NCI-H2081 (cell line): ENCODE measurements at regions not wholly inside any gene's neighbourhood (a gene's known extent, or its start where the extent isn't known, plus 50 kb on each side); places are given as distances from the start of the nearest gene placed in this dataset.

Source experiments
- DNase-seq, 2 experiments: peaks; one replicate each; lab custom pipeline; 2025; lab: John Stamatoyannopoulos, UW

- DNase-seq: no peak
Measured at GRCh38 chr2:105449076-105449475, 50.2 kb upstream of the FHL2 start.
